HG02981 (cell line): ENCODE measurements at regions not wholly inside any gene's neighbourhood (a gene's known extent, or its start where the extent isn't known, plus 50 kb on each side); places are given as distances from the start of the nearest gene placed in this dataset.

Experiments used
- ATAC-seq: cut with Tn5 transposase; IDR thresholded peaks from one replicate; pipeline ENCODE4 v1.9.1; 2021; ENCODE audit warnings: mild to moderate bottlenecking, moderate library complexity; ENCODE audit not compliant: unreplicated experiment

- ATAC-seq = no peak
Measured at GRCh38 chr7:47639495-47640110, 57.7 kb upstream of the TNS3 start.

GRCh38 chr7:47638679-47639315 lies 56.9 kb upstream of the TNS3 start:
- no peak for ATAC-seq

- no peak for ATAC-seq
Measured at GRCh38 chr7:47636433-47637175, 54.7 kb upstream of the TNS3 start.

- no peak for ATAC-seq
Measured at GRCh38 chr7:47636081-47636432, 54.1 kb upstream of the TNS3 start.

GRCh38 chr7:47635091-47636080 lies 53.5 kb upstream of the TNS3 start:
- ATAC-seq = no peak

GRCh38 chr7:47634273-47634672 lies 52.4 kb upstream of the TNS3 start:
- no peak for ATAC-seq

GRCh38 chr7:47633134-47633533 lies 51.2 kb upstream of the TNS3 start:
- ATAC-seq = no peak
